ENCODE measurements at regions not wholly inside any gene's neighbourhood (a gene's known extent, or its start where the extent isn't known, plus 50 kb on each side); places are given as distances from the start of the nearest gene placed in this dataset.

DNA sequence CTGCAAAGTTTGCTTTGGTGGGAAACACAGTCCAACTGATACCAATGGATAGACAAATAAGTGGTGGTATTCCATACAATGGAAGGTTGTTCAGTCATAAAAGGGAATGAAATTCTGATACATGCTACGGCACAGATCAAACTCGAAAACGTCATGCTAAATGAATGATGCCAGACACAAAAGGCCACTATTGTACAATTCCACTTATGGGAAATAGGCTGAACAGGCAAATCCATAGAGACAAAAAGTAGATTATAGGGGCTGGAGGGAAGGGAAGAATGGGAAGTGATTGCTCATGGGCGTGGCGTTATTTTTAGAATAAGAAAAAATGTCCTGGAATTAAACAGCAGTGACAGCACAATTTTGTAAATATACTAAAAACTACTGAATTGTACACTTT lies 66.0 kb upstream of the FOXK1 start:
- no peak for DNase-seq

DNA sequence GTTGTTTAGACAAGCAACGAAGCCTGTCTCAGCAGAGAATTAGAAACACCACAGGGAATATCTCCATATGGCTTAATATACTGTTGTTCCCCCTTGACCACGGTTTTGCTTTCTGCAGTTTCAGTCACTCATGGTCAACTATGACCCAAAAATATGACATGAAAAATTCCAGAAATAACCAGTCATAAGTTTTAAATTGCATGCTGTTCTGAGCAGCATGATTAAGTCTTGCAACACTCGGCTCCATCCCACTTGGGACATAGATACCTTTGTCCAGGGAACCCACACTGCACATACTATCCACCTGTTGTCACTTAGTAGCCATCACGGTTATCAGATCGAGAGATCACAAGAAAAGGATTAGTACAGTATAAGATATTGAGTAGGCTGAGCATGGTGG lies 60.7 kb upstream of the FOXK1 start:
- no peak for DNase-seq

DNA sequence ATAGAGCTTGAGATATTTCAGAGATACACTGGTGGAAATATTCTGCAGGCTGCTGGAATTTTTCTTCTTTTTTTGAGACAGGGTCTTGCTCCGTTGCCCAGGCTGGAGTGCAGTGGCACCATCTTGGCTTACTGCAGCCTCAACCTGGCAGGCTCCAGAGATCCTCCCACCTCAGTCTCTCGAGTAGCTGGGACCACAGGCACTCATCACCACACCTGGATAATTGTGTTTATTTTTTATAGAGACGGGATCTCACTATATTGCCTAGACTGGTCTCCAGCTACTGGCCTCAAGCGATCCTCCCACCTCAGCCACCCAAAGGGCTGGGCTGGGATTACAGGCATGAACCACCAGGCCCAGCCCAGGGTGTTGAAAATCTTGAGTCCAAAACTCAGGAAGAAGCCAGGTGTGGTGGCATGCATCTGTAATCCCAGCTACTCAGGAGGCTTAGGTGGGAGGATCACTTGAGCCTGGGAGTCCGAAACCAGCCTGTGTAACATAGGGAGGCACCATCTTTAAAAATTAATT lies 55.7 kb upstream of the FOXK1 start:
- DNase-seq: no peak

DNA sequence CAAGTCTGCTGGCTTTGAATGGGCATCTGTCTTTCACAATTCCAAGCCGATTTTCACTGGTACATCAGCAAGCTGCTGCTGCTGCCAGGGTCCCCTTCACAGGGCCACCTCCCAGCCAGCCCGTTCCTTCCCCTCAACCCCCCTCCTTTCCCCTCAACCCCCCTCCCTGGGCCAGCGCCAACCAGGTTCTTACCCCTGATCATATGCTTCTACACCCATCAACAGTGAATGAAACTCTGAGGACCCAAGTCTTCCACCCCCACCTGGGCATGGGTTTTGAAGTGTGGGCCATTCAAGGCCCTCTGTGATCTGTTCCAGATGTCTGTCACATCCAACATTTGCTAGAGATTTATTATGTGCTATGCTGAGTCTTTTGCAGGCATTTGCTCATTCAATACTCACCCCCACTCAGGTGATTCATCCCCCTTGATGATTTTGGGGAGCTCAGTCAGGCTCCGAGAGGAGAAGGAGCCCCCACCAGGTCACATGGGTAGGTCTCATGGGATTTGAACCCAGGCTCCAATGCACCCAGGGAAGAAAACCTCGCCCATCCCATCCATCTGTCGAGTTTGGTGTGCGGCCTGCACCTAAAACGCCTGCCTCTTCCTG lies 52.7 kb upstream of the FOXK1 start:
- DNase-seq: no peak

DNA sequence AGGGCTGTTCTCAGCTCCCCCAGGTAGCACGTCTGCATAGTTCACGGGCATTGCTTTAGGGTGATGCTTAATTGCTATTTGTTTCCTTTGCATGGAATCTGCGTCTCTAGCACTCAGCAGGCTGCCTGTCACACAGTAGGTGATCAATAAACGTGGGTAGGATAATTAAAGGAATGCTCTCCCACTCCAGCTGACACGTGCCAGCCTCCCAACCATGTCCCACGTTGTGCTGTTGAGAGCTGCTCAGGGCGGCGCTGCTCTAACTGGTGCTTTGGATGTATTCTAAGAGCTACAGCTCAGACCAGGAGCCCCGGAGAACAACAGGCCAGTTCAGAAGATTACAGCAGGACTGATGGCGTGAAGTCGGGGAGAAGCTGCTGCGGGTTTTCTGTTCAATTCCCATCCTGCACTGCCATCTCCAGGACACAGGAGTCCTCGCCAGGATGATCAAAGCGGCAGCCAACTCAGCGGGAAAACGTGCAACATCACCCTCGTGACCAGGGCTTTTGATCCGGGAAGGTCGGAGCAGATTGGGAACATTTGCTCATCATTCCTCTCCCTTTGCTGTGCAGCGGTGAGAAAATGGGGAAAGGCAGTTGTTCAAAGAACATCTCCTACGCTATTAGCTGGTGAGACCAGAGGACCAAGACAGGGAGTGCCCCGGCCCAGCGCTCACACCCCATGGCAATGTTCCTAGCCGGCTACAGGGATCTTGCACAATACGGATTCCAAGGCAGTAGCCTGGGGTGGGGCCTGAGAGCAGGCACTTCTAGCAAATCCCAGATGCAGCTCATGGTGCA lies 50.5 kb upstream of the FOXK1 start:
- DNase-seq: peak; percentile 81

All from NCI-H510A treated with DMSO at 0.1 percent for 48 hours (cell line).